RWPE1 (cell line): ENCODE measurements at regions not wholly inside any gene's neighbourhood (a gene's known extent, or its start where the extent isn't known, plus 50 kb on each side); places are given as distances from the start of the nearest gene placed in this dataset.

ENCODE experiments used
- CTCF ChIA-PET: fragments of 350-600 bp; sonication (Branson Sonifier 250); formaldehyde crosslinking; extraction: SDS; loops from one replicate; lab custom pipeline; 2021; lab: Yijun Ruan, JAX
- POLR2A ChIA-PET: fragments of 400-600 bp; formaldehyde crosslinking; extraction: SDS; loops from one replicate; lab custom pipeline; 2020; ENCODE audit warnings: antibody characterized with exemption; ENCODE audit not compliant: low non-redundant PET; lab: Yijun Ruan, JAX
- DNase-seq: peaks from one replicate; pipeline ENCODE4 v3.0.0; 2012; ENCODE audit warnings: low spot score
- H3K27ac ChIP-seq: fragments of 450-650 bp; 2 replicates; pipeline ENCODE4 v1.5.1; 2017
- CTCF ChIP-seq: fragments of 450-650 bp; conservative IDR thresholded peaks from 2 replicates; pipeline ENCODE4 v1.5.1; 2017; ENCODE audit warnings: low read depth, mild to moderate bottlenecking

- no peak for DNase-seq
- TF ChIP-seq CTCF = no peak
- no peak overlapping the region for H3K27ac ChIP-seq
- POLR2A ChIA-PET = no interaction called here
- CTCF ChIA-PET = no interaction called here
These were observed 360.6 kb downstream of the EFNA5 start for GRCh38 chr5:107310181-107310580.

- DNase-seq = no peak
- POLR2A ChIA-PET = no interaction called here
- CTCF ChIA-PET = interaction anchor here (0.5 to 0.6 kb wide), 2 partner anchors 274 to 490 kb away, joined by 5 read pairs; no protein-coding TSS in a partner anchor
These were observed 364.1 kb downstream of the EFNA5 start for GRCh38 chr5:107306594-107306993.

GRCh38 chr5:107306002-107306401, 364.7 kb downstream of the EFNA5 start:
- CTCF ChIA-PET = interaction anchor here (0.5 to 1.3 kb wide), 2 partner anchors 53 to 275 kb away, joined by 3 to 5 read pairs; no protein-coding TSS in a partner anchor
- no peak for TF ChIP-seq CTCF
- POLR2A ChIA-PET = no interaction called here
- H3K27ac ChIP-seq = no peak overlapping the region
- DNase-seq = no peak

More at GRCh38 chr5:107306594-107306993, 364.1 kb downstream of the EFNA5 start:
- no peak for TF ChIP-seq CTCF
- H3K27ac ChIP-seq = no peak overlapping the region

- POLR2A ChIA-PET = no interaction called here
- TF ChIP-seq CTCF = no peak
- CTCF ChIA-PET = interaction anchor here (1.3 kb wide), 1 partner anchor 54 kb away, joined by 3 read pairs; no protein-coding TSS in a partner anchor
These were observed 366.1 kb downstream of the EFNA5 start for GRCh38 chr5:107304684-107305083.

DNA sequence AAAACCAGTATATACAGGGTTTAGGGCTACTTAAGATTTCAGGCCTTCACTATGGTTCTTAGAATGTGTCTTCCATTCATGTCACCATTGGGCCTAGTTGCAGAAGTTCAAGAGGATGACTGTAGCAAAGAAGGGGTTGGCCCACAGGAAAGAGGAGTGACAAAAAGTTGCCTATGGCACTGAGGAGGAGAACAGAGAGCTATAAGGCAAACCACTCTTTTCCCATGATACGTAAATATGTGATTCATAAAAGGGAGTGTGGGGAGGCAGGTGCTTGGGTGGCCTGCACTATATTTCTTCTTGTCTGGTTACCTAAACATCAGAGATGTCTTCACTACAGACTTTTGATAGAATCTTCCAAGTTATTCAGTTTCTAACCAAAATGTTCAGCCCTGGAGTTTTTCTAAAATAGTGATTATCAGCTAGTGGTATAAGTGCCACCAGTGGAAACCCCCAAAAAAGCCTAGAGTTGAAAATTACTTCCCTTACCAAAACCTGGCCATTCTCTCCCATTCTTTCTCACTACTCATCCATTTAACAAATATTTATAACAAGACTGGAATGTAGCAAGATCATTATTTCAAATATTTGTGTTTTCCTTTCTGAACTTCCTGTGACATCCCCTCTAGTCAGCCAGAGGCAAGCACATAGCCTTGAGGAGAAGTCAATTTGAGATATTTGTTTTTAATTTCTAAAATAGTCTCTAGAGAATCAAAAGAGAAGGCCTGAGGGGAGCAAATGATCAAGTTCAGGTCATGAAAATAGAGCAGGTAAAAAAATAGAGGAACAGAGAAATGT, 367.4 kb downstream of the EFNA5 start:
- POLR2A ChIA-PET = no interaction called here
- H3K27ac ChIP-seq = no peak overlapping the region
- DNase-seq = no peak
- no peak for TF ChIP-seq CTCF
- CTCF ChIA-PET = no interaction called here

More at GRCh38 chr5:107304684-107305083, 366.1 kb downstream of the EFNA5 start:
- no peak overlapping the region for H3K27ac ChIP-seq
- DNase-seq = no peak

DNA sequence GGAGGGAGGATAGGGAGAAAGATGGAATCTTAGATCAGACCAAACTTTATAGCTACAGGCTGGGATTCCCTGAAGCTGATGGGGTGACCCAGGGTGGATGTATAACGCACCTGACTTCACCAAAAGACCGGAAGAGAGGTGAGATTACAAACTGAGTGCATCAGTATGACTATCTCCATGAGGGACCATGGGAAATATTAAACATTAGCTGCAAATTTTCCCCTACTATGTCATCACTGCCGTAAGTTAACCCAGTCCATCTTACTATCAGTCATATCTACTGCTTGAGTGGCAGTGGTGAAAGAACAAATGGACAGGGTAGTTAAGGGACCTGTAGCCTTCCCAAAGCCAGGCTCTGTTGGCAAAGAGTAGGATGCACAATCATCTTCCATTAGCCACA, 368.3 kb downstream of the EFNA5 start:
- DNase-seq = no peak
- ChIA-PET CTCF (interaction anchor here (0.6 kb wide), 1 partner anchor 288 kb away, joined by 3 read pairs; no protein-coding TSS in a partner anchor), POLR2A (no interaction called here)
- TF ChIP-seq CTCF = no peak
- H3K27ac ChIP-seq = no peak overlapping the region
